HG02642 (cell line): ENCODE measurements at regions not wholly inside any gene's neighbourhood (a gene's known extent, or its start where the extent isn't known, plus 50 kb on each side); places are given as distances from the start of the nearest gene placed in this dataset.

ENCODE experiments used
- ATAC-seq: cut with Tn5 transposase; IDR thresholded peaks from one replicate; pipeline ENCODE4 v1.9.1; 2021; ENCODE audit warnings: mild to moderate bottlenecking; ENCODE audit not compliant: unreplicated experiment, poor library complexity

DNA sequence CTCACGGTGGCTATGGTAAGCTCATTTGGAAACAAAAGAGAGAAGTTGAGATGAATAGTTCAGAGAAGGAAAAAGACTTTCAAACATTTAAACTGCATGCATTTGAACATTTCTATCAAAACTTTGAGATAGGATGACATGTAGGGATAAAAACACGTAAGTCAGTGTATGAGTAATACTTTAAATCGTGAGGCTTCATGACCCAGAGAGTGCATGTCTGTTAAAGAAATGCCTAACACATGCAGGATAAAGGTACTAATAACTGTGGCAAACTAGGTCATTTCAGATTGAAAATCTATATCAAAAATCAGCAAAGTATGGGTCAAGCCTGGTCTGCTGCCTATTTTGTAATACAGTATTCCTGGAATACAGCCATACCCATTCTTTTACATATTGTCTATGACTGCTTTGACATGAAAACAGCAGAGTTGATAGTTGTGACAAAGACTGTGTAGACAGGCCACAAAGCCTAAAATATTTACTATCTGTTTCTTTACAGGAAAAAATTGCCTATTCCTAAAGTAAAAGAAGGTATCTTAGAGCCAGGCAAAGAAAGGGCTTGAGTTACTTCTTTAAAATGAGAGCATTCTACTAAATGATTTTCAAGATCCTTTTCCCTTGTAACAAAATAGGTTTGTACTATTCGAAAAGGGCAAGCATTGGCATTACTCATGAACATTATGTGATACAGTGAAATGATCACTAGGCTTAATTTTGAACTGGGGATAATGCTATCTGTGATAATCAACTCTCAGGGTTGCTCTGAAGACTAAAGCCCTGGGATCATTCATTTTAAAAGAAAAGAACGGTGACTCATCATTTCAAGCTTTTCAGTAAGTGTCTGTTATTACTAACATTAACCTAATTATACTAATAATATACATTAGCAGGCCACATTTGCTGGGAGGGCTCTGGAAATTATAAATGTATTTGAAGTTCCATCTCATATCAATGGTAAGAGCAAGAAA, 185.9 kb downstream of the CRPPA start:
- ATAC-seq, result no peak

DNA sequence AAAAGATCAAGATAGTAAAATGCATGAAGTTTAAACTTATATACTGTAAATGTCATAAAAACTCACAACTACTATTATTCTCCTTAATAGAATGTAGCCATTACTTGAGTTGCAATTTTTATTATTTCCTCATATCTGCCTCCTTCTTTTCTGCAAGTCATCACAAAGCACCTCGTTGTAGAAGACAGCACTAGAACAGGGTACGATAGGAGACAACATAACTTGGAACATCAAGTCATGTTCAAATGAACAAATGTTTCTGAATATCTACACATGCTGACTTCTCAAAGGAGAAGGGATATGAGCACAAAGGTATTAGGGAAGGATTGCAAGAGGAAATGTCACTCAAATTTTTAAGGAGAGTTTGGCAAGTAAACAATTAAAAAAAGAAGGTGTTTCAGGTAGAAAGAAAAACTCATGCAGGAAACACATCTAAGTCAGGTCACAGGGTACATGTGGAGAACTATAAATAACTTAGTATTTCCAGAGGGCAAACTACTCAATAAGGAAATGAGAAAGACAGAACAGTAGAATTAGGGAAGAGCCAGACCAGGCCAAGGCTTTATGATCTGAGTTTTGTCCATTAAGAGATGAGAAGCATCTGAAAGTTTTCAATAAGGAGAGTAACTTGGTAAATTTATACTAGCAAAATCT, 186.7 kb downstream of the CRPPA start:
- no peak for ATAC-seq

DNA sequence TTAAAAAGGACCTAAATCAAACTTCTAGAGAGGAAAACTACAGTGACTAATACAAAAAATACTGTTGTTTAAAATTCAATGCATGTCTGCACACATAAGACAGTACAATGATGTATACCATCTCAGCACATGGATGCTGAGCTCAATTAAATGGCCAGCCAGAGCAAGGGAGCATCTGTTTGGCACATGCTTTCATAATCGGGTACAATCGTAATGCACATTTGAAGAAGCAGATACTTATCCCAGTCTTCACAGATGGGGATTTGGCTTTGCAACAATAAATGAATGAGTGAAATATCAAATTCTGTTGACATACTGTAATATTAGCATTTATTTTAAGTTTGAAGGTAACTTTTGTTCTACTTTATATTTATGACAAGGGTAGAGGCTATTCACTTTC, 187.8 kb downstream of the CRPPA start:
- no peak for ATAC-seq

DNA sequence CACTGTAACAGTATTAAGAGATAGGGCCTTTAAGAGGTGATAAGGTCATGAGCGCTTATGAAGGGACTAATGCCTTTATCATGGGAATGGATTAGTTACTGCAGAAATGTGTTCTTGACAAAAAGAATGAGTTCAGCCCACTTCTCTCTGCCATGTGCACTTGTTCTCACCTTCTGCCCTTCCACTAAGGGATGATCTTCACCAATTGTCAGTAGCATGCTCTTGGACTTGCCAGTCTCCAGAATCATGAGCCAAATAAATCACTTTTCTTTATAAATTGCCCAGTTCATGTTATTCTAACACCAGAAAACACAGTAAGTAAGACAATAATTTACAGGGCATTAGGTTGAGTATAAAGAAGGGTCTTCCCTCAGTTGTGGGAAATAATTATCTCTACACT, 189.1 kb downstream of the CRPPA start:
- no peak for ATAC-seq

DNA sequence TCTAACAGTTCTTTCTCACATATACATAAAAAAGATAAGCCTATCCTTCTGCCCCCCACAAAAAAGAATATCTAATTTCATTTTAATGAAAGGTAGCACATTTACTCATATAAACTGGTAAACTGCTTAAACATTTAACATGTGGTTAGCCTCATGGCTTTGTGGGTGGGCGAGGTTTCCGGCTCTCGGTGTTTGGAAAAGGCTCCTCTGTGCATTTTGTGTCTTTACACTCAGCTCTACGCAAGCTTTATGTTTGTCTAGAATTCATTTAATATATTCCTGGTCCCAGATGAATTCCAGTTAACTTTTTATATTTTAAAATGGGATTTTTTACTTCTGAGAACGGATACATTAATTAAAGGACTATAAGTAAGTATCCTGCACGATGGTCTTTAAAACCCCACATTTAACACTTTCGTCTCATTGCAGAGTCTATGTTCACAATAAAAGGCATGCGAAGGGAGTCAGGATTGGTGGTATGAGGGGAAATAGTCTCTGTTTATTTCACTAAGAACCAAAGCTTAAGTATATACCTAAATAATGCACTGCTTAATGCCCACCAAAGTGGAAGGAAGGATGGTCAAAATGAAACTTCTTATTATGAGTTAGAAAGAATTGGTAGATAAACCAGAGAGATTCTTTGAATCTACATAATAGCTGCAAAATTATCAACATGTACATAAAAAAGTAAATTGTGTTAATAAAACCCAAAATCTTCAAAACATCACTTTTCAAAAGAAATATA, 197.2 kb downstream of the CRPPA start:
- ATAC-seq, result no peak

DNA sequence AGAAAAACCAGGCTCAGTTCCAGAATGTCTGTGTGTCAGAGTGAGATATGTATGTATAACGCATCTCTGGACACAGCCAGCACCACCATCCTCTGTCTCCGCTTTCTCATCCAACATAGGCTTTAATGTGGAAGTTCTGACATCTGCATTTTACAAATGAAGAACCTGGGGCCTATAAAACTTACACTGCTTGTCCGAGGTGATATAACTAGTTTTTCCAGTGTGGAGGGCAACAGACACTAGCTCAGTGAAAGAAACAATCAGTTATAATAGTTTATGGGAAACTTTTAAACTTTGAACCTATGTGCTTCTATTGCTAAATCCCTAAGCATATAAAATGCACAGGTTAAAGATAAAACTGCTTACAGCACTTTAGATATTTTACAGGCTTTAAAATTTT, 208.7 kb downstream of the CRPPA start:
- no peak for ATAC-seq

DNA sequence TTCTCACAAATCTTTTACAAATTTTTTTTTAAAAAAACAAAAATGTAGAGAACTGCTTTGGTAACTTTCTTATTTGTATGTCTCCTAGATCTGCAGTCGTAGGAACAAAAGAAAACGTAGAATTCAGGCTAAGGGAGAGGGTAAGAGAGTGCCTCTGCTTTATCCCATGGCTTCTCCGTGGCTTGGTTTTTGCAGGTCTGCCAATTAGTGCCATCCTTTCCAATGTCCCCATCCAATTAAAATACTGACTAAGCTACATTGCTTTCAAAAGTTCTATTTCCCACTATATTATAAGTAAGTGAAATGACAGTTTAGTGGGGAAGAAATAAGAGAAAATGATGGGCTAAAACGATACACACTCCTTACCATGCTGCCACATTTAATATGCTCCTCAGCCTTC, 209.3 kb downstream of the CRPPA start:
- no peak for ATAC-seq

DNA sequence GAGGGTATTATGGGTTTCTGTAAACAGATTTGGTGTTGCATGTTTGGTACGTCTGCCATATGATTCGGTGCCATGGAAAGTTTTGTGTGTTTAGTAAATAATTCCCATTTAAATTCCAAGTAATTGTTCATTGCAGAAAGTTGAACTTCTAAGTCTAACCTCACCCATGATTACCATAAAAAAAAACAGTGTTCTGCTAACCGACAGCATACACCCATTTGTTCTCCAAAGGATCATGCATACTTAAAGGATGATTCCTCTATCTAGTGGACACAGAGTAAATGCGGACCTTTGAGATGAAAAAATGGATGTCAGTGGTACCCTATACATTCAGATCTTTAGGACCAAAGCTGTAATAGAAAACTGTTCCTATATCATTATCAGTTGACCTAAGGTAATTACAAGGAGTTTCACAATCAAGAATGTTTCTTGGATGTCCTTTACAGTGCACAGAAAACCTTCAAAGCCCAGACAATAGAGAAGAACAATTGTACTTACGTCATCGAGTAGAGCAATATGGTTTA, 209.9 kb downstream of the CRPPA start:
- no peak for ATAC-seq

DNA sequence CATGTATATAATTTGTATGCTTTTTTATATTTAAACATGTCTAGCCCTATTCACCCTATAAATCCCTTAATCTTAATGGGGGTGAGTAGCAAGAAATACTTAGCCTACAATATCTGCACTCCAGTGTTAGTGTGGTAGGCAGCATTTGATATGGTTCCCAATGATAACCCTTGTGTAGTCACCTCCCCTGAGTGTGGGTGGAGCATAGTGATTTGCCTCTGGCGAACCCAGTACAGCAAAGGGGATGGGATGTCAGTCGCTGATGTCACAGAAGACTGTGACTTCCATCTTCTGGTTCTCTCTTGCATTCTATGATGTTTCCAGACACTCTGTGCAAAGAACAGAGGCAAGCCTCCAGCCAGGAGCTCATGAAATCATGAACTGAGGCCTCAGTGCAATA, 211.2 kb downstream of the CRPPA start:
- ATAC-seq, result no peak

DNA sequence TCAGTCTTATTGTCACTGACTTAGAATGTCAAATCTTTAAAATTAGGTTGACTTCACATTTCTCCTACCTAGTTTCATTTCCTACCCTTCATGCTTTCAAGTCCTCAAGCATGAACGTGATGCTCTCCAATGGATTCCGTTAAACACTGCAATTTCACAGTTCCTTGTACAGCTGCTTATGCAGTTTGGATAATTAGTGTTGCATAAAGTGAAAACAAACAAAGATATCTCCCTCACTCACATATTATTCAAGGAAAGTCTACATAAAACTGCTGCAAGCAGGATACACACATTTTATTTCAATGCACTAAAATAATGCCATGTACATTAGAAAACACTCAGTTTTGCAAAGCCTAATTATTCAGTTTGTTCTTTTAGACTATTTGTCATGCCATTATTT, 214.0 kb downstream of the CRPPA start:
- ATAC-seq, result no peak

DNA sequence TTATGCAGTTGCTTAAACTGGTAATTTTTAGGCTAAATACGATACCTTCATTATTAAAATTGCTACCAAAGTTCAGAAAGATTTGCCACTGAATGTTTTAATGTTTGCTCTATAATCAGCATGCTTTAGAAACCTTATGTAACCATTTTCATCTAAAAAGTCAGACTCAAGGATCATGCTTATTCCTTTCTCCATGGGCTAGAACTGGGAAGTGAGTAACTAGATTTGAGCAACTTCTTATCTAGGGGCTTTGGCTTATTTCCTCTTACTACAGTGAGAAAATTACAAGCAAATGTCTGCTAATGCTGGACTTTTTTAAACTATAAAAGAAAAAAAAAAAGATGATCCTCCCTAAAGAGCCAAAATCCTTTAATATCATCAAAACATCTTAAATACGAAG, 215.9 kb downstream of the CRPPA start:
- ATAC-seq, result no peak

DNA sequence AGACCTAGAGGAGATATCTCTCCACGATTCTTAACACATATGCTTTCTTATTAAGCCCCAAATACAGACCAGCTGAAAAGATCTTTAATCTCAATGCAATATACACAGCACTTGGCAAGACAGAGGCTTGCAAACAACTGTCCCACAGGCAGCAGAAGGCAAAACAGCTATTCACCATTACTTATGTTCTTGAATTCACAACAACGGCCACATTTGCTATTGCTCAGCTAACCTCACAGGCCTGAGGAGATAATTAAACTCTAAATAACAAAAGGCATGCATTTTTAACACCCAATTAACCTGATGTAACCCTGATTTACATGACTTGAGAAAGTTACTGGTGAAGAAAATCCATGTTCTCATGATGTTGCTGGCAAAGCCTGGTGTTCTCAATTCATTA, 216.4 kb downstream of the CRPPA start:
- ATAC-seq, result no peak

DNA sequence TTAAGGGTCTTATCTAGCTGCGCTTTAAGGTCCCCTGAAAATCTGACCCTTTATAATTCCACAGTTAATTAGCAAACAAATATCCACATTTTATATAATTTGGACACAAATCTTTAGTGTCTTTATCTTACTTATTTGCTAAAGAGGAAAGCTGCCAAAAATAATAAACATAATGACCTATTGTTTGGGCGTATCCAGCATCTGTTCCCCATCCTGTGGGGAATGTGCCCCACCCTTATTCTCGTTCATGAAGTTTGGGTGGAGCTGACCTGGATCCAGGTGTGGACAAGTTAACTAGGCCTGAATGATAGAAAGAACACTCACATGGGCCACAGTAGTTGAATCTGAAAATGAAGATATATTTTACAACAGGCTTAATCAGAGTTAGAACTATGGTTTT, 218.3 kb downstream of the CRPPA start:
- ATAC-seq, result no peak

DNA sequence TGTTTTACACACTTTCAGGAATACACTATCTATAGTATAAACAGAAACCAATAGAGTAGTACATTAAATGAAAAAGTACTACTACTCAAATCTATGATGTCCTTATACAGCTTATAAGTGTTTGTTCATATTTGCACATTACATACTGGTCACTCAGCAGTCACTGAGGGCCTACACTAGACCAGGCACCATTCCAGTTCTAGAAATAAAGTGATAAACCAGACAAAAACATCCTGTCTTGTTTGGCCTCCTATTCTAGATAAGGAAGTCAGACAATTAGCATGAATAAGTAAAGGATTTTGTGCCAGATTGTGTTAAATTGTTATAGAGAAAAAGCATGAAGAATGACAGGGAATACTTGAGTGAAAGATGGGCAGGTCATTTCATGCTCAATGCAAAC, 219.0 kb downstream of the CRPPA start:
- ATAC-seq, result no peak

DNA sequence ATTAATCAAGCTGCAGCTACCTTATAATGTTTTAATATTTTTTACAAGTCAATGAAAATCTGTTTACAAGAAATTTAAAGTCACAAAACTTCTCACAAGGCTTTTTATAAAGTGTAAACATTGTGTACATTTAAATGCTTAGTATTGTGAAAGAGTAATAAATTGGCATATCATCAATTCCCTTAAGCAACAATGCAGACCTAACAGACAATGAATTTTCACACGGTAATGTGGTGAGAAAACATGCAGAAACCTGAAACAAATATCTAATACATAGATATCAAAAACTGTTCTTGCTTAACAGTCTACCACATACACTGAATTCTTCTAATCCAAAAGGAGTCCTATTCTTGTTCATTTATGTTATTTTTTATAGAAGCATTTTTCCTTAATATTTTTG, 220.7 kb downstream of the CRPPA start:
- no peak for ATAC-seq

DNA sequence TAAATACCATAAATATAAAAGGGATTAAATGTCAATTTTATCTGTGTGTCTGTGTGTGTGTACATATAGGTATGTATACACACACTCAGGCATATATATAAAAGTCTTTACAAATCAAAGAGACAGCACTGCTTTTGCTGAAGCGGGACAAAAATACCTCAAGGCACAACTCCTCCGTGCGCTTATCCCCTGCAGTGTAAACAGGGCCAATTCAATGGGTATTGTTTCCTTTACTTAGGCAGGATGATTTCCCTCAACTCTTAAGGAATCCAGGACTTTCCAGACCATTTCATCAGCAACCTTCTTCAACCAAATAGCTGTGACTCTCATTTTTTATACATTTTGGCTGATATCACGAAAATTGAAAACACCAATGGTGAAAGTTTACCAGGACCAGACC, 227.7 kb downstream of the CRPPA start:
- no peak for ATAC-seq

DNA sequence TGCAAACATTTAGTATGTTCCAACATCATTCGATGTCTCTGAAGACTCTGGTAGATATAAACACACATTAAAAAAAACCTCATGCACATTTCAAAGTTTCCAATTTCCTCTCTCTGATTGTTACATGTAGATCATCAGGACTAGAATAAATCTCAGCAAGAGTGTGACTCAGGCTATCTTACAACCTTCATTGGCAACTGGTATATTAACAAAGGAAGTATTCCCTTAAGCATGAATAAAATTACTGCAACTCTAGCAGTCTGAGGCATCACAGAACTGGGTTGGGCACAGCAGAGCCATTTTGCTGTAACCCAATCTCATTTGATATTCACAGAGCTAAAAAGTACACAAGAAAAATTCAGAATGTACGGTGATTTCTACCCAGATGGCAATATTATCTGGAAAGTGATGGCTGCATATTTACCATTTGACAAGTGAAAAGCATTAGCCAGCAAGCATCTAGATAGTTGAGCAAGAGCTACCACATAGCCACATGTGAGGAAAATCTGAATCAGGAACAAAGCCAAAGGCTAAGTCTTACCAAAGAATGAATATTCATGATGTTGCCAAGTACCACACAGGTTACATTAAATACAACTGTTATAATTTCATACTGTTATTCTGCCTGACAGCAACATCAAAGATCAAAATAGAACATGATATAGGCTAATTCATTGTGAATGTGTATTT, 232.2 kb downstream of the CRPPA start:
- no peak for ATAC-seq

DNA sequence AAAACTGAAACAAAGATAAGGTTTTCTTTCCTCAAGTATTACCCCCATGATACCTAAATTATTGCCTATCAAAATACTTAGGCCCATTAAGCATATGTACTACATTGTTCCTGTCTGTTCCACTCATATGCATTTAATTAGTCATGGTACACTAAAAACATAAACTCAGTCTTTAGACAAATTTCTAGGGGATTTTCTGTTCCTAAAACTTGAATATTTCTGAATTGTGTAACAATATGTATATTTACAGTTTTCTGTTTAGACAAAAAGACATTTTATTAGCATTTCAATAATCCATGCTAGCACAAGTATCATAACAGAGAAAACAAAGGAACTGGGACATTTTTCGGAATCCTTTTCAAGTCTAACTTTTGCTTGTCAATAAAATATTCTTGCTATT, 234.2 kb downstream of the CRPPA start:
- ATAC-seq, result no peak

DNA sequence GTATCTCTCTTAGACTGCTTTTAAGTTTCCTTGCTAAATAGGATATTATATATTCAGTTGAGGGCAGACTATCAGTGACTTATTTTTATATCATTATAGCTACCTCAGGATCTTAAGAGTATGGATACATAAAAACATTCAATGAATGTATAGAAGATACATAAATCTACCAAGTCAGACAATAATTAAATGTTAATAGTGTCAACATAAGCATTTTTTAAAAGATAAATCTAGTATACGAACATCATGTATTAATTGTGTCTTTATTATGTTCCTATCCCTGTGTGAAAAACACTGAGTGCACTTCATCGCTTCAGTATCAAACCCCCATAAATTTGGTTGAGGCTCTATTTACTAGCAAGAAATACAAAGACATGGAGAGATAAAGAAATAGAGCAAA, 242.8 kb downstream of the CRPPA start:
- no peak for ATAC-seq

DNA sequence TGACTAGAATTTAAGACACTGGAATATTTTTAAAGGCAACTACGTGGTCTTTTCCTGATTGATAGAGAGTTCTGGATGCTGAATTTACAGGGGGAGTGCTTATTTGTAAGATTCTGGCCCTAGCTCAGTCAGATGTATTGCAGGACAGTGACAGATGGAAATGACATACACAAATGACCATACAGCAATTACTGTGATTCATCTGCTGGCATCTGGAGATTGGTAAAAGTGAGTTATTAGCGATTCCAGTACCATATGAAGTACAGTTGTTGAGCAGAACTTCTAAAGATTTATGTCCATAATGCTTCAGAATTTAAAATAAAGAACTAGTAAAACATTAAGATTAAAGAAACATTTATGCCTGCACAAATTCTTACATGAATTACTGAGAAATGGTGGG, 243.2 kb downstream of the CRPPA start:
- ATAC-seq, result no peak
